ENCODE measurements at regions not wholly inside any gene's neighbourhood (a gene's known extent, or its start where the extent isn't known, plus 50 kb on each side); places are given as distances from the start of the nearest gene placed in this dataset.

DNA sequence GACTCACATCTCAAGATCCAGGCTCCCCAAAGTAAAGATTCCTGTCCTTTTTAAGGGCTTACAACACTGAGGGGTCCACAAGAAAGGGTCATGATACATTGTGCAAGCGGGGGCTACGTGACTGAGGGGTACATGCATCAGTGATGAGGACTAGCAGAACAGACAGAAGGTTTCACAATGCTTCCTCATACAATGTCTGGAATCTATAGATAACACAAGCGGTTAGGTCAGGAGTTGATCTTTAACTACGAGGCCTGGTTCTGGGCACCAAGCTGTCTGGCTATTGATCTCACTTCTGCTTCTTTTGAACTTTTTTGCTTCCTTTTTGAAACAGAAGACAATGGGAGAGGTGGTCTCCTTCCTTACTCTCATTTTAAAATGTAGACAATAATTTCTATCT, 718.6 kb downstream of the AMY1C start:
- no peak for TF ChIP-seq POLR2AphosphoS5 (IDR thresholded peaks at IDR 0.05; ENCODE audit: low read depth, low read length)
- TF ChIP-seq POLR2A (IDR thresholded peaks at IDR 0.05; ENCODE audit: low read depth, low read length) = no peak
